ENCODE measurements at regions not wholly inside any gene's neighbourhood (a gene's known extent, or its start where the extent isn't known, plus 50 kb on each side); places are given as distances from the start of the nearest gene placed in this dataset.
"Not testable (repeated sequence)": the region's sequence is repeated elsewhere in the genome, so short reads cannot be mapped to it uniquely, and the experiment has no call there.

DNA sequence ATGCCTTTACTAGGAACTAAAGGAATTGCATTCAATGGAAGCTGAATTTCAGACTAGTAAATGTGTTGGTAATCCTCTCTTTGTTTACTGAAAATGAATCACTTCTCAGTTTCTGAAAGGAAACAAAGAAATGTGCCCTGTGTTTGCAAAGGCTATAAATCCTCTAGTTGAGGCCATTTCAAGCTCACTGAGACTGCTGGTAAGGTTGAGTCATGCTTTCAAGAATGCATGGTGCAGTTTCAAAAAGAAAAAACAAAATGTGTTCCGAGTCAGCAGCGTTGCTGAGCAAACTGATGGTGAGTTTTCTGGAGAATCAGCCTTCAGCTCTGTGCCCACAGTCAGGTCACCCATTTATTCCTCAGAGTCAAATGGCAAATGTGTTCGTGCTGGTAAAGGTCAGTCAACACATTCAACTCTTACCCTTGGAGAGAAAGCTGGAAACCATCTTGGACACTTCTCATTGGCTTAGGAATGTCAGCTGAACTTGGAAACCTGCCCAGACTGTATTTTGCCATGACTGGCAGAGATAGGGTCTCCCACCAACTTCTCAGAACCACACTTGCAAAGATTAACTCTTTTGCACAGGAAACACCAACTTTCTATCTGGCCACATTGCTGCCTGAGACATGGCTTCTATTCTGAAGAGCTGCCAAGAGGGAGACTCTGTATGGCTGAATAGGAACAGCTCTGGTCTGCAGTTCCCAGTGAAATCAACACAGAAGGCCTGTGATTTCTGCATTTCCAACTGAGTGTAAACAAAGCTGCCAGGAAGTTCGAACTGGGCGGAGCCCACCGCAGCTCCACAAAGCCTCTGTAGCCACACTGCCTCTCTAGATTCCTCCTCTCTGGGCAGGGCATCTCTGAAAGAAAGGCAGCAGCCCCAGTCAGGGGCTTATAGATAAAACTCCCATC lies 484.4 kb downstream of the ATP23 start:
- no peak for DNase-seq

- DNase-seq, result not testable (repeated sequence)
Observed at GRCh38 chr12:58426437-58426836, 485.1 kb downstream of the ATP23 start.

DNA sequence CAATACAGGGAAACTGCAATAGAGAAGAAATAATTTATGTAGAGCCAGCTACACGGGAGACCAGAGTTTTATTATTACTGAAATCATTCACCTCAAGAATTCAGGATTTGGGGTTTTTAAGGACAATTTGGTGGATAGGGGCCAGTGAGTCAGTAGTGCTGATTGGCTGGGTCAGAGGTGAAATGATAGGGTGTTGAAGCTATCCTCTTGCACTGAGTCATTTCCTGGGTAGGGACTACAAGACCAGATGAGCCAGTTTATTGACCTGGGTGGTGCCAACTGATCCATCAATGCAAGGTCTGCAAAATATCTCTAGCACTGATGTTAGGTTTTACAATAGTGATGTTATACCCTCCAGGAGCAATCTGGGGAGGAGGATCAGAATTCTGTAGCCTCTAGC lies 486.3 kb downstream of the LRIG3 start:
- DNase-seq, result no peak

DNA sequence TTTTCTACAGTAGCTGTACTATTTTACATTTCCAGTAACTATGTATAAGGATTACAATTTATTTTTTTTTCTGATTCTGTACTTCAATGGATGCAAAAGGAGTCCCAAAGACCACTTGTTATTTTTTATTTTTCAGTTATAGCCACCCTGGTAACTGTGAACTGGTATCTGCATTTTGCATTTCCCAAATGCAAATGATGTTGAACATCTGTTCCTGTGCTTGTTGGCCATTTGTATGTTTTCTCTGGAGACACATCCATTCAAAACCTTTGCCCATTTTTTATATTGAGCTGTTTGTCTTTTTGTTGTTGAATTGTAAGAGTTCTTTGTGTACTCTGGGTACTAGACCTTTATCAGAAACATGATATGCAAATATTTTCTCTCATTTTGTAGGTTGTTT lies 485.6 kb downstream of the LRIG3 start:
- DNase-seq, result no peak

GRCh38 chr12:58435647-58436046 lies 484.7 kb downstream of the LRIG3 start:
- DNase-seq, result no peak

- DNase-seq, result no peak
Observed at GRCh38 chr12:58441483-58441882, 478.8 kb downstream of the LRIG3 start.

- no peak for DNase-seq
Observed at GRCh38 chr12:58443273-58443980, 476.9 kb downstream of the LRIG3 start.

- no peak for DNase-seq
Observed at GRCh38 chr12:58443981-58444371, 476.3 kb downstream of the LRIG3 start.

- no peak for DNase-seq
Observed at GRCh38 chr12:58450868-58451482, 469.3 kb downstream of the LRIG3 start.

DNA sequence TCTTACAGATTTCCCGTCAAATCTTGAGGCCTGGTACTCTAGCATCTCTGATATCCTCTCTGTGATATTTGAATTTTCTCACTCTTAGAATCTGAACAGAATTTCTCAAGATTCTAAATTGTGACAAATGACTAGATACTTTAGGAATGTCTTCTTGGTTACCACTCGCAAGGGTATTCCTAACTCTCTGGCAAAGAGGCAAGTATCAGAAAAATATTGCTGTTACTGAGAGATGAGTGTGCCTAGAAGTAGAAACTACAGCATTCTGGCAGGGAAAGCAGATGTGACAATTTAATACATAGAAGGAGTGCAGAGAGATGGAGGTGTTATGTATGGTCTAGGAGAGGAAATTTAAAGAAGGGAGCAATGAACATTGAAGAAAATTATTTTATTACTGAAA lies 467.8 kb downstream of the LRIG3 start:
- DNase-seq, result no peak

DNA sequence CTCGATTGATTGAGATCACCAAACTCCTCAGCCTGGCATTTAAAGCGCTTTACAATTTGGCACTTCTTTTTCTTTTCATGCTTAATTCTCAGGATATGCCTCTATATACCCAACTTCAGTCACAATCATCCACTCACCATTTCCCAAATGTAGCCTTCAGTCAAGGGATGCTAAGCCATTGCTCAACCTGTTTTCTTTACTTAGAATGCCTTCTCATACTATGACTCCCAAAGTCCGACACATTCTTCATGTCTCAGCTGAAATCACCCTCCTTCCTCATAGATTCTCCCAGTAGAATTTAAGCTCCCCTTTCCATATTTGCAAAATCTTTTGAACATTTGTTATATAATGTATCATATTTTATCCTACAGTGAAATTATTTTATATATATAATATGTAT lies 467.0 kb downstream of the LRIG3 start:
- no peak for DNase-seq

DNA sequence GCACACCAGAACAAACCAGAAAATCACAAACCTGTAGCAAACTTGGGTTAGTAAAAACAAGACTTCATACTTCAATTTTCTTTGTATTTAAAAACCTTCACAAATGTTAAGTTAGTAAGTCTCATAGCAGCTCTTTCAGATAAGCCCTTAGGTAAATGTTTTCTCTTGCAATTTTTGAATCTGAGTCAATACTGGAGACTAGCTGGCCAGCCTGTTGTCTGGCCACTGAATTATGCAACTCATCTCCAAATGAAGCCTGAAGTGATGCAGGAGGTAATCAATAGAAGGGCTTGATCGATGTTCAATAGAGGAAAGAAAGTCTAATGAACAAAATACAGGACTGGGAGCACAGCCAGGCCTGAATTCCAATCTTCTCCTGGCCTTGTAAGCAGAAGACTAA lies 465.2 kb downstream of the LRIG3 start:
- DNase-seq, result no peak

DNA sequence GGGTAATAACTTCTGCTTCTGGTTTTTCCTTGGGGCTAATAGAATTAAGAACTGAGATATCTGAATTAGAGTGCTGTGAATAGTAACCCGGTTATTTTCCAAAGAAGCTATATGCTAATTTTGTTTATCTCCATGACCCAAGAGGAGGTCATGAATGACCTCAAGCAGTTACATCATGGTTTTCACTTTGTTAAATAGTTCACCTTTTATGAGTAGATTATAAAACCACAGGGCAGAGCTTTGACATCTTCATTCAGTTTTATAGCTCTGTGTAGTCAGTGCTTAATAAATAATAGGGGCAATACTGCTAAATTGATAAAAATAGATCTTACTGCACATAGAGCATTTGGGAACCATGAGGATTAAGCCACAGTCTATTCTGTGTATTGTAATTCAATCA lies 462.2 kb downstream of the LRIG3 start:
- DNase-seq, result no peak

- DNase-seq, result no peak
Observed at GRCh38 chr12:58459191-58459590, 461.1 kb downstream of the LRIG3 start.

GRCh38 chr12:58463051-58463450 lies 457.3 kb downstream of the LRIG3 start:
- no peak for DNase-seq

- DNase-seq, result no peak
Observed at GRCh38 chr12:58465418-58465817, 454.9 kb downstream of the LRIG3 start.

- DNase-seq, result no peak
Observed at GRCh38 chr12:58470266-58471010, 449.9 kb downstream of the LRIG3 start.

- no peak for DNase-seq
Observed at GRCh38 chr12:58479401-58479800, 440.9 kb downstream of the LRIG3 start.

DNA sequence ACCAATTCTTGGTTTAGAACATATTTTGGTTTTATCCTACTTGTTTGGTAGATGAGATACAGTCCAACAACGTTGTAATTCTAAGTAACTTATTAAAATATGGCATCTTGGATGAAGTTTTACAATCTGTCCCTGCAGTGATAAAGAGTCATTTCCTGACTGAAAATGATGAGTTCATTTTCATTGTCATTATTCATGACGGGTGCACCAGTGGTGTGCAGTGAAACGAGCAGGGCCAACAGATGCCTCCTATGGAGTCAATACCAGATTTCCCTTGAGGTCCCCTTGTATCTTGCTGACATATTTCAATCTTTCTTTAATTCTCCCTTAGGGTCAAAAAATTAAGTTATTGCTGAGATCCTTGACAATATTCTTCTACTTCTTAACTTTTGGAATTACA lies 438.5 kb downstream of the LRIG3 start:
- DNase-seq, result no peak

DNA sequence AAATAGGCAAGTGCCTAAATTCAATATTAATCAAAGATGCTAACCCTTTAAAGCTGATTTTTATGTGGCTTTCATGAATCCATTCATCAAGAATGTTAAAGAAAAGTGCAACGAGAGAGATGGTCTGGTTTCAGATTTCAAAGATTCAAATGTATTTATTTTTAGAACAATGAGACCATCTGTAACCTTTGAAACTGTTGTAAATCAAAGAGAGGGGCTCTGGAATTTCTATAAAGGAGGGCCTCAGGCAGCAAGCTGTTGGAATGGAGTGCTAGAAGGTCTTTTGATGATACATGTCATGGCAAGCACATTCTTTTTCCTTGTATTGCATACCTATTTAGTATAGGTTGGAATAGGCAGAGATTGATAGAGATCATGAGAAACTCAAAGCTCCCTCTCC lies 433.0 kb downstream of the LRIG3 start:
- no peak for DNase-seq

DNA sequence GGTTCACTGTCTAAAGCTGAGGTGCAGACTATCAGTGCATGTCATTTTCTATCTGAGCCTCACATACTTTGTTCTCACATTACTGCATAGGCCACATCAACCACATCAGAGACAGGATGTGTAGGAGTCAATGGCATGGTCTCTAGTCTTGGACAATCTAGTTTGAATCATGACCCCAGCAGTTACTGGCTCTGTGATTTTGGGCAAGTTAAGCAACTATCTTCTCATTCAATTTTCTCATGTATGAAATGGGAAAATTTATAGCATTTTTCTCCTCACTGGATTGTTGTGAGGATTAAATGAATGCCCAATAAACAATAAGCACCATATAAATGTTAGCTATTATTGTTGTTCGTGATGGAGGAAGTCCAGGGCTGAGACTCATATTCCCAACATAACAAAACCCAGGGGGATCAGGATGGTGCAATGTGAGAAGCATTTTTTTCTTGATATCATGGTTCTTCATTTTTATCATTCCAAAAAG lies 432.6 kb downstream of the LRIG3 start:
- DNase-seq, result no peak

- no peak for DNase-seq
Observed at GRCh38 chr12:58489394-58489793, 430.9 kb downstream of the LRIG3 start.

GRCh38 chr12:58491306-58491705 lies 429.0 kb downstream of the LRIG3 start:
- DNase-seq, result no peak

Measured in hindlimb muscle (tissue), 1 donor.